ENCODE measurements at regions not wholly inside any gene's neighbourhood (a gene's known extent, or its start where the extent isn't known, plus 50 kb on each side); places are given as distances from the start of the nearest gene placed in this dataset.

DNA sequence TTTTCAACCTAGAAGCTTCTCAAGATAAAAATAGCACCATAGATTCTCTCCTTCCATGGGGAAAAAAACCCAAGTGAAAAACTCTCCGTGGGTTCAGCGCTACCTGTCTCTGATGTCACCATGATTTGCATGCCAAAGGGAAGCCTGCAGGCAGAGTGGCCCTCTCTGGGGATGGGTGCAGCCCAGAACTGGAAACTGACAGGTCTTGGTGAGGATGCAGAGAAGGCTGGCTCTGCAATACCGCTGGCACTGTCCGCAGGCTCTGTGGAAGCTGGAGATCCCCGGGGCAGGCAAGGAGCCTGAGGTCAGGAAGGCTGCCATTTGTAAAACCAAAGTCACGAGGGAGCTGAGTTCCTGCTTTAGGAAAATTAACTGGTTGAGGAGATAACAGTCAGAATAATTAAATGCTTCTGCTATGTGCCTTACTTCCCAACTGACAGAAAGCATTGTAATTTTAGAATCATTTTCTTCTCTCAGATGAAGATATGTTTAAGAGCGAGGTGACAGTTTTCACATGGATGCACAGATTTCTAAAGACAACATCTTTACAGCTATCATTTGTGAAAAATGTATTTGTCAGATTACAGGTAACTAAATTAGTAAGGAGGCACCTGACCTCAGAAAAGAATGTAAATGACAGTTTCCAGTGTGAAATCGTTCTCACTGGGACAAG, 731.5 kb upstream of the FZD8 start:
- DNase-seq (ENCODE audit: low read depth), result no peak

DNA sequence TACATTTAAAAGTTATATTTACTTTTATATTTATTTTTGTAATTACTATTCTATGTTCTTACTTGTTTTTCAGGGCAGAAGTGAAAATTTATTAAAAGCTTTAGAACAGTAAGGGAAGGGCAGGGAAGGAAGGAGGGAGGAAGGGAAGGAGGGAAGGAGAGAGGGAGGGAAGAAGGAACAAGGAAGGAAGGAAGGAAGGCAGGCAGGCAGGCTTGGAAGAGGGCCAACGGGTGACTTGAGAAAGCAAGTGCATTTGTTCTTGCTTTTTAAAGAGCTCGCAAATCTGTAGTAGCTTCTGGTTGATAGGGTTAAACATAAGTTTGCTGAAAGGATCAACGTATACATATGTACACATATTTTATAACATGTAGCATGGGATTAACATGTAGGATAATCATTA, 725.3 kb upstream of the FZD8 start:
- DNase-seq (ENCODE audit: low read depth), result no peak

DNA sequence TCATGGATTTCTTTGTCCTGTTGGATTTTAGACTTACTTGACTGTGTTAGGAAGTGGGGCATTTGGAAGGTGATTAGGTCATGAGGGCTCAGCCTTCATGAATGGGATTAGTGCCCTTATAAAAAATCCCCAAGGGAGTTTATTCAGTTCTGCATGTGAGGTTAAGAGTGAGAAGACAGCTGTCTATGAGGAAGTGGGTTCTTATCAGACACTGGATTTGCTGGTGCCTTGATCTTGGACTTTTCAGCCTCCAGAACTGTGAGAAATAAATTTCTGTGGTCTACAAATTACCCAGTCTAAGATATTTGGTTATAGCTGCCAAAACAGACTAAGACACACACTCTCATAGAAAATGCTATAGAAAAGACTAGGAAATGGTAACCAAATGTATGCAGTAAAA, 724.7 kb upstream of the FZD8 start:
- peak; percentile 82 for DNase-seq (ENCODE audit: low read depth)

DNA sequence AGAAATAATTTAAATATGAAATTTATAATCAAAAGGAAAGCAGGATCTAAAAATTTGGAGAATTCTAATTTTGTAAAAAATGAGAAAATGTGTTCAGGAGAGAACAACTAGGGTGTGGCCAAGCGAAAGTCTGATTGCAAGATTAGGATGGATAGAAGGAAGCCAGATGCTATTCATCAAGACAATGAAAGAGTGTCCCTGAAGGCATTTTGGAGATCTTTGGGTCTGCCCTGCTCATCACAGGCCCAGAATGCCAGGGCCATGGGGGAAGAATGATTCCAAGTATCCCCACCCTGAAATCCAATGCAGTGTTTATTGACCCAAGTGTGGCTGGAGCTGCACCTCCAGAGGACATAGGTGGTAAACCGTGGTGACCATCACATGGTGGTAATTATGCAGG, 724.0 kb upstream of the FZD8 start:
- no peak for DNase-seq (ENCODE audit: low read depth)

DNA sequence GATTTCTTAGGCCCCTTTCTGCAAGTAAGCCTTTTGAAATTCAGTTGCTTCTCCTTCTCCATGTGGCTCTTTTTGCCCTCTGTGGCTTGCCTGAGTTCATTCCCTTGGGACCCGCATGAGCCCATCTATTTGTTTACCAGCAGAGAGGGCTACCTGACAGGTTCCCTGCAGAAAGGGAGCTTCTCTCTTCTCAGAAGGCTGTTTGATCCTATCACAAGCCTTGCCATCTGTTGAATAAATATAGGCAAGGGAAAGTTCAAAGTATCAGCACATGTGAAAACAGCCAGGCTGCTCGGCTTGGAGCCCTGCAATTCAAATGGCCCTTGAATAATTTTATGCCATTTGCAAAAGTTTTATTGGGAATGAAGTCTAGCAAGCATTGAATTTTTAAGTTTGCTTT, 720.2 kb upstream of the FZD8 start:
- DNase-seq (ENCODE audit: low read depth), result no peak

DNA sequence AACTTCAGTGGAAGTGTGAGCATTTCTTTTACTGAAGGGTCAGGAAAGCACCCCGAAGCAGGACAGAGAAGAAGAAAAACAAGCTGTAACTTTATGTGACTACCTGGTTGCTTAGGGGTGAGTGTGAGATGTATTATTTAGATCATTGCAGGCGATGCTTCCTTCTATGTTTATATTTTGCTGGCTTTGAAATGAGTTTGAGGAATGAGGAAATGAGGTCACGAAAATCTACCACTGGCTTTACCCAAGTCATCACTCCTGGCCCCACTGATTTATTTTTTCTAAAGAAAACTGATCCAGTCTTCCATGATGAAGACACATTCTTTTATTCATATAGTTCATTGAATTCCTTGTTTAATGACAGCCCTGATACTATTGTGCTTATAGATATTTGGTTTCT, 716.6 kb upstream of the FZD8 start:
- DNase-seq (ENCODE audit: low read depth), result peak; percentile 56

DNA sequence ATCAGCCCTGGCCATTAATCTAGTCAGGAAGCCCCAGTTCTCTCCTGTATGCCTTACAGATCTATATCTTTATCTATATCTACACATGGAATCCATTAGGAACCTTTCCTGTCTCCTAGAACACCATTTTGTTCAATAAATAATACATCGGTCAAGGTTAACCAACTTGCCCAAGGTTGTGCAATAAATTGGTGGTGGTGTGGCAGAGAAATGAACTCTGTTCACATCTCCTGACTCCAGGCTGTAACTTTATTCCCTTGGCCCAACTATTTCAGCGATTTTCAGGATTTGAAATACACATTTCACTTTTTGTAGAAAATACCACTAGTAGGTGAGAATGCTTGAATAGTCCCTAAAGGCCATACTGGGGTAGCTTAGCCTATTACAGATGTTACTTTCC, 712.5 kb upstream of the FZD8 start:
- no peak for DNase-seq (ENCODE audit: low read depth)

DNA sequence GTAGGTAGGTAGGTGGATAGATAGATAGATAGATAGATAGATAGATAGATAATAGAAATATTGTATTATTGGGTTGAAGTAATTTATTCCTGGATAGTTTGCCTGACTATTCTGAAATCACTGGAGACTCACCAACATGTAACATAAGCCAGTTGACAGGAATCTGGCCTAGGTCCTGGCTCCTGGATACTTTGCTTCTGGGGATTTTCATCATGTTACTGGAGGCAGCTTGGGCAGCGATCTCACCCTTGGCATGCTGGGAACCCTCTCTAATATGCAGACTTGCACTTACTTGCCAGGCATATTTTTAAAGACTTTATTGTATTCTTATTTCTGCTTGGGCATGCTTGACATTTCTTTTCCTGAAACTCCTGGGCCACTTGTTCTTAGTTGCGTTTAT, 709.1 kb upstream of the FZD8 start:
- DNase-seq (ENCODE audit: low read depth), result peak; percentile 54

DNA sequence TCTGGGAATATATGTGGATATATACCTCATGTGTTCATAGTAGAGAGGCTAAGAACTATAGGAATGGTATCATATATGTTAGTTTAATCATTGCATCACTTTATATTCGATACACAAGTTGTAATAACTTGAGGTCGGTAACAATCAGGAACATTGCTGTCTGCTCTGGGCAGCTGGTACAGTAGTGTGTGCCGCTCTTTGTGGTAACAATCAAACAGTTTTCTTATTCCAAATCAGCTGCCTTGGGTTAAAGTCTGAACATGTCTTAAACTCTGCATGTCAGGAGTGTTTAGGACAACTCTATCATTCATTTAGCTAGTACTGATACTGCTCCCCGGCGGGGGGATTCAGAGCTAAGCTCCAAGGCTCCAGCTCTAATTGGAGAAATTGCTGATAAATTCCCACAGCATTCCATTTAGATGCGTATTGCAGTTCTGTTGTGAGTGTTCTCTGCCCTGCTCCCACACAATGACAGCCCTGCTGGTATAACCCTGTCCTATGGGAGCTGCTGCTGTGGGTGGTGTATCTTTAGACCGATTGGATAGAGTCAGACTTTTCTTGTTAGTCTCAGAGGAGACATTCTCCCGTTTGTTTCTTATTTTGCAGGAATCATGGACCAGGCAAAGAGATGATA, 707.5 kb upstream of the FZD8 start:
- peak; percentile 96 for DNase-seq (ENCODE audit: low read depth)

DNA sequence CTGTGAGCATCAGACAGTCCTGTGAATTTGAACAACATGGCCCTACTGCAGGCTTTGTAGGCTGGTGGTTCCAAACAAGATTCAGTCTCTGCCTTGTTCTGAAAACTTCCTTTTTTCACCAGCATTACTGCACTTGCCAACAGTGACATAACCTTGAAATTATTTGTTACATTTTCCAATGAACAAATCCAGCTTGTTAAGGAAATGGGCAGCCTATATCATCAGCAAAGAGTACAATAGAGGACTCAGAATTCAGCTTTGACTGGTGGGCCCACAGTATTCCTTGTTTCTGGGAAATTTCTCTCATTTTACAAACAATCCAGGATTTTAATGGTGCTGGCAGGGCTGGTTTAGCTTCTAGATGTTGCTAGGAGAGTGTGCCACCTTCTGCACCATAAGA, 703.7 kb upstream of the FZD8 start:
- DNase-seq (ENCODE audit: low read depth), result no peak

DNA sequence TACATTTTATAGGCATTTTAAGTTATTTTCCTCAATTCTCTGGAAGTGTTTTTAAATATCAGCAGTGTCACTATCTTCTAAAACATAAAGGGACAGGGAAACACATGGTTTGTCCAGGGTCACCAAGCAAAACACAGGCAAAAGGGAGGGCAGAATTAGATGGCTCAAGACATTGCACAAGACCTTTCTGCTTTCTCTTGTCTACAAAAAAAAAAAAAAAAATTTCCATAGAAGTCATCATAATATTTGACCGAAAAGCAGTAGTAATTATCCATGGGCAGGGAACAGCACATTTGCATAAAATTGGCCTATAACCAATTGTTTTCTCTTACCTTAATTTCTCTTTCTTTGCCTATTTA, 703.1 kb upstream of the FZD8 start:
- DNase-seq (ENCODE audit: low read depth), result peak; percentile 44

DNA sequence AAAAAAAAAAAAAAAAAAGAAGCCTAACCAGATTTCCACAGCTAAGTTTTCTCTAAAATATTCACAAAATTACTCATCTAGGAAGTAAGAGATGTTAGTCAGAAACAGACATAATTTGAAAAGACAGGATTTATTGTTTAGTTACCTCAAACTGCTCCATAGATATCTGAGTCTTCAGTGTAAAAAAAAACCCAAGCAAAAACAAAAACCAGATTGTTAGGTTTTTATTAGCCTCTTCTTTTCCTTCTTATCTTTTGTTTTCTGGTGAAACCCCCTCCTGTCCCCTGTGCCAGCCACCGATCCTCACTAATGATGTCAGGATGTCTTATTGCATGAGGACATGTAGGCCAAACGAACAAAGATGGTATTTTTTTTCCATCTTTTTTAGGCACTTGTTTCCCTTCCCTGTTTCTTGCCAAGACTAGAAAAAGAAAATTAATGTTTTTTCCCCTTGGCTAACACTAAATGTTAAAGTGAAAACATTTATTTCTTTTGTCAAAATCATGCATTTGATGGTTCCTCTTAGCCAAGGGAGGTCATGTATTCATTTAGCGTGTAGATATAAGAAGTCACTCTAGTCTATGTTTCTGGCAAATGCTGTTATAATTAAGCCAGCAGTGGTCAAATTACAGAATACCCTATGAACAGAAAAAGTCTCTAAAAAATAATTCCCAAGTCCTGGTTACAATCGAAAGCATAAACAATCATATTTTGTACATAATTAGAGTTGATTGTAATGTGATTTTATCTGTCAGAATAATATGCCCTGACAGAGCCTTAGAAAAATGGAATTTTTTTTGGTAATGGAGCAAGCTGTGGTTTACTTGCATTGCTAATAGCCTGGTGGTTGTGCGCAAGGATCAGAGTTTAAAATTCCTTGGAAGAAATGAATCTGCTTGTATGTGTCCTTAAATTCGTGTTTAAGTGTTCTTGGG, 702.4 kb upstream of the FZD8 start:
- peak; percentile 57 for DNase-seq (ENCODE audit: low read depth)

DNA sequence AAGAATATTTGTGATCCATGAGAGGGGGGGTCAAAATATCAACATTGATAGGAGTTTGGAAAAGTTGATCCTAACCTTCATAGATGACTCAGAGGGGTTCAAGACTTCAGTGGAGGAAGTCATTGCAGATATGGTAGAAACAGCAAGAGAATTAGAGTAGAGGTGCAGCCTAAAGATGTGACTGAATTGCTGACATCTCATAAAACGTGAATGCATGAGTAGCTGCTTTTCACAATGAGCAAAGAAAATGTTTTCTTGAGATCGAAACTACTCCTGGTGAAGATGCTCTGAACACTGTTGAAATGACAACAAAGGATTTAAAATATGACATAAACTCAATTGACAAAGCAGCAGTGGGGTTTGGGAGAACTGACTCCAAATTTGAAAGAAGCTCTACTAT, 700.7 kb upstream of the FZD8 start:
- DNase-seq (ENCODE audit: low read depth), result no peak

DNA sequence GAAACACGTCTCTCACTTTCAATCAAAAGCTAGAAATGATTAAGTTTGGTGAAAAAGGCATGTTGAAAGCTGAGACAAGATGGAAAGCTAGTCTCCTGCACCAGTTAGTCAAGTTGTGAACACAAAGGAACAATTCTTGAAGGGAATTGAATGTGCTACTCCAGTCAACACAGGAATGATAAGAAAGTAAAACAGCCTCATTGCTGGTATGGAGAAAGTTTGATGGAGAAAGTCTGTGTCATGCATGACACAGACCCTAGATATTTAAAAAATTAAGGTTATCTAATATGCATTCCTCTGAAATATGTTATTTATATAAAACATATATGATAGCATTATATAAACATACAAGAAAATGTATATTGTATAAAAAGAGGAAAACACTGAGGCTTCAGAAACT, 699.4 kb upstream of the FZD8 start:
- peak; percentile 47 for DNase-seq (ENCODE audit: low read depth)

DNA sequence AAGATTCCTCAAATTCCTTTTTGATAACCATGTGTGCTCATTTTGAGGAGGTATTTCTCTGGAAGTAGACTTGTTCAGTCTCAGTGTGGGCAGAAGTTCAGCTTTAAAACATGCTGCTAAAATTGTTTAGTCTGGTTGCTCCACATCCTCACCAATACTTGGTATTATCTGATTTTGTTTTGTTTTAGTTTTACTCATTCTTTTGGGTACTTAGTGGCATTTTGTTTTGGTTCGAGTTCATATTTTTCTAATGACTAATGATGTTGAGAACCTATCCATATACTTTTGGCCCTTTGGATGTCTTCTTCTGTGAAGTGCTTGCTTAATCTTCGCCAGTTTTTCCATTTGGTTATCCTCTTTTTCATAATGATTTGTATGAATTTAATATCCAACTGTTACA, 694.2 kb upstream of the FZD8 start:
- peak; percentile 62 for DNase-seq (ENCODE audit: low read depth)

DNA sequence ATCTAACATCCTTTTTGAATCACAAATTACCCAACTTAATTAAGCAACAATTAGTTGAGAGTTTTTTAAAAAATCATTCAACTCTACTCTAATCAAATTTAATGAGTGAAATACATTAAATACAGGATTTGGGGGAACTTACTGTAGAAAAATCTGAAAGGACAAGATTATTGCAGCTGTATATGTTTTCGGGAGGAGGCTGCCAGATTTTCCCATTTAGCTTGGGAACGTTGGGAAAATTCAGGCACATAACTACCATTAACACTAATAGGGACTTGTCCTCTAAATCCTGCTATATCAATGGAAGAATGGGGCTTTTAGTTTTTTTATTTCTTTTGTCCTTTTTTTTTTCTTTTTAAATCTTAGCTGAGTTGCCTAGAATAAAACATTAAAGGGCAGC, 691.4 kb upstream of the FZD8 start:
- no peak for DNase-seq (ENCODE audit: low read depth)

DNA sequence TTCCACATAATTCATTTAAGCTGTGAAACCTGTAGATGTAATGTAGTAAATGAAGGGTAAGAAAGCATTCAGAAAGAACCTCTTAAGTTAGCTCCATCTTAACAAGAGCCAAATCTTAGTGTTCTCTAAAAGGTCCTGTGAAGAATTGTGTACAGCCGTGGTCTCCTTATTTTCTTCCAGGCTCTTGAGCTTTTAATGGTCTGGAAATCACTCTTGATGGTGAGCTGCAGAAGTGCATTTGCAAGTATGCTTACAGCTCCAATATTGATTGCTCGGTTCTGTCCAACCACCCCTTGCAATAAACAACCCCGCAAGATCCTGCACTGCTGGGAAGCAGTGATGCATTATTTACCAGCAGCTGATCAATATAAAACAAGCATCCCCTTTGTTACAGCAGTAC, 690.8 kb upstream of the FZD8 start:
- DNase-seq (ENCODE audit: low read depth), result no peak

DNA sequence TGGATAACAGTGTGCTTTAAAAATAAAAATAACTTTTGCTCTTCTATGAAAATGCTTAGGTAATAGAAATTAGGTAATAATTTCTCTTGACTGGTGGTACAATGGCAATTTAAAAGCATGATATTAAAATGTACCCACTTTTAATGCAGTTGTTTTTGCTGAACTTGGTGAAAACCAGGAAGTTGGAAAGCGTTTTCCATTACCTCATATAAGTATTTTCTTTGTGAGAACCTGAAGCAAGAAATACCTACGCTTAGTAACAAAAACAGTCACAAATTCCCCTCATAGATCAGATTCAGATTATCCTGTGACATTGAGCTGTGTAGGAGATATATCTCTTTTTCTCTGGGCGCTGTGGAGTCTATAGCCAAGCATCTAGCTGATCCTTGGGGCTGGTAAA, 689.0 kb upstream of the FZD8 start:
- no peak for DNase-seq (ENCODE audit: low read depth)

DNA sequence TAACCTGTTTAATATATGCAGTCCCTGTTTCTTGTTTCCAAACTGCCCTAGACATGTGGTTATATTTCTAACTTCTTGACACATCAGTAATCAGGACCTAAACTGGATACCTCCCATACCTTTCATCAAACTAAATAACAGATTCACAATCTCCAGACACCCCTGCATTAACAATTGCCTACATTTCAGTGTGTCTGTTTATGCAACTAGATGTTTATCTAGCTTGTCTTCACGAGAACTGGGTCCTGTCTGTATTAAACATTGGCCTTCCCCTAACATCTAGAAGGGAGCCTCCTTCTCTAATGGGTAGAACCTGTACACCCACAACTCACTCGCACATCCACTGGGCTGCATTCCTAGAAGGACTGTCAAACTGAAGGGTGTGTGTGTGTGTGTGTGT, 683.7 kb upstream of the FZD8 start:
- peak; percentile 31 for DNase-seq (ENCODE audit: low read depth)

DNA sequence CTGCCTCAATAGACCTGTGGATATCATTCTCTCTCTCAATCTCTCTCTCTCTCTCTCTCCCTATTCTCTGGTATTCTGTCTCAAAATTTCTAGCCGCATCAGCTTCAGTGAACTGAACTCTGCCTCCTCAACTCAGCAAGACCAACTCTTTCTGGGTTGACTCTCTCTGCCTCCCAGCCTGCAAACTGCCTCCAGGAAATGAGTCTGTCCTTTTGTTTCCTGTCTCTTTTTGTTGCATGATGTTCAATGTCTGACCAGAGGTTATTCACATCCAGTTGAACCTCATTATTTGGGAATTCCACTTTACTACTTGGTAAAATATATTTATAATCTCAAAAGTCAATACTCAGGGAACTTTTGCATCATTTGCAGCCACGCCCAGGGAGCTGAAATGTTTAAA, 682.7 kb upstream of the FZD8 start:
- no peak for DNase-seq (ENCODE audit: low read depth)

DNA sequence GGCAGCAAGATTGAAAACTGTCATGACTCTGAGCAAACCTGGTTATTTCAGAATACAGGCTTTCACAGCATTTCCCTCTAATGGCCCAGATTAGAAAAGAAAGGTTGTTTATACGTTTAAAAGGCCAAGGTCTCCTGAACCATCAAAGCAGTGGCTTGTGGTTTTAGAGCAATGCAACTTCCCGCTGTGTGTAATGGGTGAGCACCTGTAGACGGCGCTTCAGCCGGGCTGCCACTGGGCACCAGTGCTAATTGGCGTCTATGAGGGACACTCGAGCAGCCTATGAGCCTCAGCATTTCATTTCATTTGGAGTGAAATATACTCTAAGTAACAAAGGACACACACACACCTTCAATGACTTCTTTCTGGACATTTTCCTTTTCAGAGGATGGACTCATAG, 671.0 kb upstream of the FZD8 start:
- DNase-seq (ENCODE audit: low read depth), result no peak

DNA sequence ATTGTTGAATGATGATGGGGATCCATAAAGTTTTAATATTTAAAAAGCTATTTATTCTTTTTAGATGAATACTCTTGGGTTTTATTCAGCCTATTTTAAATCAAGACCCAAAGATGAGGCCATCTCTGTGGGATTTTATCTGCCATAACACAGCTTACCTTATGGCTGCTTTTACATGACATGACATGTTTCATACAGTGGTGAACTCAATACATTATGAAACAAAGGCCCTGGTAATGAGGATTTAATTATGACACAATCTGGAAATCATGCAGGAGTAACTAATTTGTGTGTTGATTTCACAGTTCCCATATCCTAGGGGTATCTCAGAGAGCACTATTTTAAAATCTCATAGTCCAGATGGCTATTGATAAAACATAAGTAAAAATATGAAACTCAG, 661.8 kb upstream of the FZD8 start:
- no peak for DNase-seq (ENCODE audit: low read depth)

DNA sequence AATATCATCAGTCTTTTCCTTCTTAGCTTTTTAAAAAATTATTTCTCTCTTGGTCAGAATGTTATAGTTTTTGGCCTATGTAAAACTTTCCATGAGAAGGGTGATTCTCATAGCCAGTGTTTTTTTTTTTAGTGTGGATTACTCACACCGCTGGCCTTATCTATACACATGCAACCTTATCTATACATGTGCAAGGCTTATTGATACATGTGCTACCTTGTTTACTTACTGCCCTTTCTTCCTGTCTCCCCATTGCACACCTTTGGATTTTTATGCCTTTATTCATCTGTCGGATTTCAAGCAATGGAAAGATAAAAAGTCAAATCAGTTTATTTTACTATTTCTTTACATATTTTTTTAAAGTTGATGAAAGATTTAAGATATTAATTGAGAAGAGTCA, 660.0 kb upstream of the FZD8 start:
- no peak for DNase-seq (ENCODE audit: low read depth)

Measured in amniotic epithelial cell (primary cell).